HuH-7 (cell line): ENCODE measurements at regions not wholly inside any gene's neighbourhood (a gene's known extent, or its start where the extent isn't known, plus 50 kb on each side); places are given as distances from the start of the nearest gene placed in this dataset.
"Not testable (repeated sequence)": the region's sequence is repeated elsewhere in the genome, so short reads cannot be mapped to it uniquely, and the experiment has no call there.

Experiments used
- DNase-seq: peaks from one replicate; pipeline ENCODE4 v3.0.0; 2011; ENCODE audit warnings: low spot score

DNA sequence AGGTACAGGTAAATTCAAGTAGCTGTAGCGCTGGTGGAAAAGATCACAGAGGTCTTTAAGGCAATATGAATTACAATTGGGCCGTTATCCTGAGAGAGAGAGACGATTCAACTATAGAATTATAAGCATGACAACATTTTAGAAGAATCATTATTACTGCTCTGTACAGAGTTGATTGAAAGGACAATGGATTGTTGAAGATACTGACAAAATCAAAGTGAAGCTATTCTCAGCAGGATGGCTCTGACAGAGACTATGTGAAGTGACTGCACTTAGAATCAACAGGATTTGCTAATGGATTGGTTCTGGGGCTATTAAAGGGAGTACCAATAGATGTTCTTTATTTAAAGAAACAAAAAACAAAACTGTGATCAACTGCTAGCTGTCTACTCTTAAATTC, 634.8 kb upstream of the GRM3 start:
- DNase-seq: no peak

- no peak for DNase-seq
Observed at GRCh38 chr7:86006909-86007308, 636.8 kb upstream of the GRM3 start.

GRCh38 chr7:86002858-86003257, 640.9 kb upstream of the GRM3 start:
- no peak for DNase-seq

DNA sequence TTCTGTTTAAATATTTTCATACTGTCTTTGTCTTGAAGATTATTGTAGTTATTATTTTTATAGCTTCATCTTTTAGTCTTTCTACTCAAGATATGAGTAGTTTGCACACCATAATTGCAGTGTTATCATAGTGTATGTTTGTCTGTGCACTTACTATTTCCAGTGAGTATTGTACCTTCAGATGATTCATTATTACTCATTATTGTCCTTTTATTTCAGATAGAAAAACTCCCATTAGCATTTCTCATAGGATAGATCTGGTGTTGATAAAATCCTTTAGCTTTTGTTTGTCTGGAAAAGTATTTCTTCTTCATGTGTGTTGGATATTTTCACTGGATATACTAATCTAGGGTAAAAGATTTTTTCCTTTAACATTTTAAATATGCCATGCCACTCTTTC, 646.2 kb upstream of the GRM3 start:
- no peak for DNase-seq

DNA sequence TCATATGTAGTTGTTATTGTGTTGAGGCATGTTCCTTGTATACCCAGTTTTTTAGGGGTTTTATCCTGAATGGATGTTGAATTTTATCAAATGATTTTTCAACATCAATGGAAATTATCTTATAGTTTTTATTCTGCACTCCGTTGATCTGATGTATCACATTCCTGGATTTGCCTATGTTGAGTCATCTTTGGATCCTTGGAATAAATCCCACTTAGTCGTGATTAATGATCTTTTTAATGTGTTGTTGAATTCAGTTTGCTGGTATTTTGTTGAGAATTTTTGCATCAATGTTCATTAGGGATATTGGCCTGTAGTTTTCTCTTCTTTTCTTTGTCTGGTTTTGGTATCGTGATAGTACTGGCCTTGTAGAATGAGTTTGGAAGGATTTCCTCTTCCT, 648.6 kb upstream of the GRM3 start:
- no peak for DNase-seq

- DNase-seq: no peak
Observed at GRCh38 chr7:85980740-85981139, 663.0 kb upstream of the GRM3 start.

- DNase-seq: no peak
Observed at GRCh38 chr7:85974176-85974575, 669.5 kb upstream of the GRM3 start.

- DNase-seq: no peak
Observed at GRCh38 chr7:85972504-85973141, 671.1 kb upstream of the GRM3 start.

- DNase-seq: no peak
Observed at GRCh38 chr7:85954961-85955360, 688.7 kb upstream of the GRM3 start.

DNA sequence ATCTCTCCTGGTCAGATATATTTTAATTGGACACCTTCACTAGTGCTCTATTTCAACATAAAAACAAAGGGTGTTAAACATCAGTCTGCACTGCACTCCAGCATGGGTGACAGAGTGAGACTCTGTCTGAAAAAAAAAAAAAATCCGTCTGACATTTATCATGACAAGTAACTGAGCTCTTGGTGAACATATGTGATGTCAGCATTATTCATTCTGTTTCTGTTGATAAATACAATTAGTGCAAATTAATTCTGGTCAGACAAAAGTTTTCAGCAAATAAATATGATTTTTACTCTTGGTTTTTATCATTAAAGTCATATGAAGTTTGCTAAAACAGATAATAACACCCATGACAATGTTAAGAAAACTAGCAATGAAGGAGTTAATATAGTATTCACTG, 692.8 kb upstream of the GRM3 start:
- DNase-seq: no peak

- no peak for DNase-seq
Observed at GRCh38 chr7:85950418-85950817, 693.3 kb upstream of the GRM3 start.

DNA sequence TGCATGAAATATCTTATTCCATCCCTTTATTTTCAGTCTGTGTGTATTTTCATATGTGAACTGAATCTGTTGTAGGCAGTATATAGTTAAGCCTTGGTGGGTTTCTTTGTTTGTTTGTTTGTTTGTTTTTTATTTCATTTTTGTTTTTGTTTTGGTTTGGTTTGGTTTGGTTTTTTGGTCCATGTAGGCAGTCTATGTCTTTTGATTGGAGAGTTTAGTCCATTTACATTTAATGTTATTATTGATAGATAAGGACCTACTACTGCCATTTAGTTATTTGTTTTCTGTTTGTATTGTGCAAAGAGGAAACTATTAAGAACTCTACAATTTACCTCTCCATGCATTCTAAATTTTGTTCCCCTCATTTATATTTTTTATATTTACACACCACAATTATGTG, 695.9 kb upstream of the GRM3 start:
- DNase-seq: no peak

DNA sequence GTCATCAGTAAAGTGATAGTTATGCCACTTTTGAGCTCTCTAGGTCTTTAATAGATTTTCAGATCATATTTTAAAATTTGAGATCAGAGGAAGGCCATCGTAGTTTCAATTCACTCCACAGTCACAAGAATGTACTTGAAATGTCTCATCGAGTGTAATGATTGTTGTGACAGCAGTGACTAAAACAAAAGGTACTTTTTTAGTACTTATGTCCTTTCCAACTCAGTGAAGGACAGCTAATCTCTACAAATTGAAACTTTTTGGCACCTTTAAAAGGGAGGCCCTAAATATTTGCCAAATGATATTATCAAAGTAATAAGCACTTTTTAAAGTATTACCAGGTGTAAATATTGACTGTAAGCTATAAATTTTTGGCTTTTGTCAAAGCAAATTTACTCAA, 702.9 kb upstream of the GRM3 start:
- DNase-seq: no peak

- DNase-seq: no peak
Observed at GRCh38 chr7:85931919-85932318, 711.8 kb upstream of the GRM3 start.

- DNase-seq: no peak
Observed at GRCh38 chr7:85928500-85928899, 715.2 kb upstream of the GRM3 start.

GRCh38 chr7:85927226-85927625, 716.5 kb upstream of the GRM3 start:
- no peak for DNase-seq

DNA sequence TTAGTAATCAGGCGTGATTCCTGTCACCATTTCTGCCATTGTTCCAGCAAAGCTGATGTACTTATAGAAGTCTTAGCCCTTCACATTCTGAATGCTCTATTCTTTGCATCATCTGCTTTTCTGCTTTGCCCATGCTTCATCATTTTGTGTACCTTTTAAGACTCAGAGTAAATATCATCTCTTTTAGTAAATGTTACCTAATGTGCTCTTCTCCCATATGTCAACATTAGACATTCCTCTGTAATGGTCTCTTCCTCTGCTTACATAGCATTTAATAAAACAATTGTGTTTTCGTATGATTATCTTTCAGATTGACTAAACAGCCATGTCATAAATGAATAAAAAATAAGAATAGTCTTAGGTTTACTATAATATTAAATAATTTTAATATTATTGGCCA, 719.6 kb upstream of the GRM3 start:
- no peak for DNase-seq

- DNase-seq: no peak
Observed at GRCh38 chr7:85916016-85916415, 727.7 kb upstream of the GRM3 start.

GRCh38 chr7:85914437-85914836, 727.6 kb upstream of the SEMA3D start:
- DNase-seq: no peak

- no peak for DNase-seq
Observed at GRCh38 chr7:85908051-85908450, 721.2 kb upstream of the SEMA3D start.

- DNase-seq: no peak
Observed at GRCh38 chr7:85897967-85898366, 711.1 kb upstream of the SEMA3D start.

GRCh38 chr7:85896531-85896930, 709.7 kb upstream of the SEMA3D start:
- DNase-seq: no peak

DNA sequence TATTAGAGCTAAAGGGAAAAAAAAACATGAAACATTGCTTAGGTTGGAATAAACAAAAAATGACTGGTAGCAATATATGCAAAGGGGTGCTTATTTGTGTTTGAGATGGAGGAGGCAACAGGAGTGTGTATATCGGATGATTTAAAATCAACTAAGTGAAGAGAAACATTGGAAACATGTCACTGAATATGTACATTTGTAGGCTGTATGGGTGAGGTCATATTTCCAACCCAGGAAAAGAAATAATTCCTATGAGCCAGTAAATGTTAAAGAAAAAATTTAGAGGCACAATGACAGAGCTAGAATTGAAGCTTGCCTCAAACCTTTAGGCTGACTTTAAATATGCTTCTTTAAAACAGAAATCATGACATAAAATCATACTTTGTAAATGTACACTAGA, 709.0 kb upstream of the SEMA3D start:
- no peak for DNase-seq

- DNase-seq: not testable (repeated sequence)
Observed at GRCh38 chr7:85891900-85892299, 705.0 kb upstream of the SEMA3D start.
